T-helper 2 cell (primary cell): ENCODE measurements at regions not wholly inside any gene's neighbourhood (a gene's known extent, or its start where the extent isn't known, plus 50 kb on each side); places are given as distances from the start of the nearest gene placed in this dataset.
"Not testable (repeated sequence)": the region's sequence is repeated elsewhere in the genome, so short reads cannot be mapped to it uniquely, and the experiment has no call there.

Source experiments
- DNase-seq, 5 experiments: peaks; one replicate each; pipeline versions ENCODE4 v3.0.0 to v3.0.0-alpha.2; 2012 to 2022

DNA sequence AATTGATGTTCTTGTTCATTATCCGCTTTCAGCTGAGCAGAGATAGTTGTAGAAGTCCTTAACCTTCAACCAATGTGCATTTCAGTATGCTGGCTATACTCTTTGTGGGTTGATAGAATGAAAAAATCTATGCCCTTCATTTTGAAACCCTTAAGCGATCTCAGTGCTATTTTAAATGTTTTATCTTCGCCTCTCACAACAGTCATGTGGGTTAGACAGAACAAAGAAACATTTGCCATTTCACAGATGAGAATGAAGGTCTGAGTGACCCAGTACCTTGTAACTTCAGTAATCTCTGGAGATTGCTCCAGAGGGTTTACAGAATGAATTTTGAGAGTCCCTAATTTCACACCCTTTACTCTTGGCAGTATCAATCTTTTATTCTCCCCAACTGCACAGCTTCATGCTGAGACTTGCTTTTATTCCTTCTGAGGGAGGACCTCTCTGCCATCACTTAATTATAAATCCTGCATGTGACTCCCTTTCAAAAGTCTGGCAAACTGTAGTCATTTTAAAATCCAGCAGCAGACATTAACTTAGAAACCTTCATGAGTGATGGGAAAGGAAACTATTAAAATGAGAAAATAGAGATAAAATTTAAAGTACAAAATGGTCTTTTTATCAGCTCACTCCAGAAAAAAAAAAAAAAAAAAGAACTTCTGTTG lies 921.5 kb downstream of the RAB28 start:
- DNase-seq = no peak

DNA sequence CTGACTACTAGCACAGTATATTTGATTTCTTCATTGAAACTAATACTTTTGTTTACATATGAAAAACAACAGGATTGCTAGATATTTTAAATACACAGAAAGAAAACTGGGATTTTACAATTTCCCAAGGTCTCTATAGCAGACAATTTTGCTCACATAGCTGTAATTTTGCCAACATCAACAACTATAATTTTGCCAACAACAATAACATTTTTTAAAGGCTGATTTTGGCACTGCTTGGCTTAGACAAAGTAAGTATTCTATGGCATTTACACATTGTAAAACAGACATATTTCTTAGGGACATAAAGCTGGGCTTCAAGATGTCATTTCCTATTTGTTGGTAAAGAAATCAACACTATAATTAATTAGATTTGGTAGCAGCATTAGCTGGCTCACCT lies 922.1 kb downstream of the RAB28 start:
- DNase-seq = no peak

DNA sequence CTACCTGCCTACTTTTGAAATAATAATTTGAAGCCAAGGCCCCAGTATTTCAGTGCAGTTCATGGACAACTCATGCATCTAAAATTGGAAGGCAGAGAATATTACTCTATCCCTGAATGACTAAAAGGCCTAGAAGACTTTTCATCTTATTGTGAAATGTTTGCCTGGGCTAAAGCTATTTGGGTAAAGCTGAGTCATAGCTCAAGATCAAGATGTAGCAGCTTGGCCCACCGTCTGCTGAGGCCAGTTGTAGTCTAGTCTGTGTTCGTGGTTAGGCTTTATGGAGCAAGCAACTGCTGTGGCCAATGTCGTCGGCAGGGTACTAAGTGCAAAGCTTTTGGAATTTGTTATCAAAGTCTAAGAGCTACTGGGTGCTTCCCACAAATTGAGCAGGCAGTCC lies 929.1 kb downstream of the RAB28 start:
- DNase-seq = no peak

DNA sequence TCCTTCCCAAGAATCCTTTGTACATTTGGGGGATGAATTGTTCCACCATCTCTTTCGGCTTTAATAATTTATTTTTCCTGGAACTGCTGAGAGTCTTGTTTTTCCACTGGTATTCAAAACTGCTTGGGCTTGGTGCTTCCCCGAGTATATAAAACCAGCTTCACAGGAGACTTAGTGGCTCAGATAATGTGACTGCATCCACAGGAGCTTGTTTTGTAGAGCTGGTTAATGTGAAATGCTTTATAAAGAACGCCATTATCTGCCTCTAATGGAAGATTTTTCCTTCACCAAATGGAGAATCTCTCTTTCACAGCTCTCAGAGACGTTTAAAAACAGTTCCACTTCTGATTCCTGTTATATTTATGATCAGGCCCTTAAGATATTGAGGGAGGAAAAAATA lies 935.5 kb downstream of the RAB28 start:
- no peak for DNase-seq

DNA sequence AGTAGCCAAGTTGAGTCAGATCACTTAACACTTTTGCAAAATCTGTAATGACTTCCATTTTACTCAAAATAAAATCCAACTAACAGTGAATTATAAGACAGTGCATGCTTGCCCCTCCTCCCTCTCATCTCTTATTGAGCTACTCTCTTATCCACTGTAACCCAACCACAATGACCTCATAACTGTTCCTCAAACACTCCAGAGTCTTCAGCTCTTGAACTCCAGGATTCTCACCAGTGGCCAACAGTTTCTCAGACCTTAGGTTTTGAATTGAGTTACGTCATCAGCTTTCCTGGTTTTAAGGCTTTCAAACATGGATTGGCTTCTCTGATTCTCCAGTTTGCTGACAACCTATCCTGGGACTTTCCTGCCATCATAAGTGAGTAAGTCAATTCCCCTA lies 938.3 kb downstream of the RAB28 start:
- no peak for DNase-seq

DNA sequence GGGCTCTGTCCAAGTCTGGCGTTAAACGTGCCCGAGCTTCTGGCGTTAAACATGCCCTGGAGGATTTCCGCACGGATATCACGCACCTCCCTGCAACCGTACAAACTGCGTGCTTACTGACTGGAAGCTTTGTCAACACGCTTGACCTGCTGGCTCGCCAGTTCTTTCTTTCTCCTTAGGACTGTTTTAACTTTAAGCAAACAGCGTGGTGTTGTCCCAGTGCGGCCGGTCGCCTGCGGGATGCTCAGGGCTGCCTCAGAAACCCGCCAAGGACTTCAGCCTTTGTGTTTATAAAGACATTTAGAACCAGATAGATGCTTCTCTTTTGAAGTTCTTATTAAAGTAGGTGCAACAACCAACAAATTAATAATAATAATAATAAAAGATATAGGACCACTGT lies 946.0 kb downstream of the RAB28 start:
- no peak for DNase-seq

DNA sequence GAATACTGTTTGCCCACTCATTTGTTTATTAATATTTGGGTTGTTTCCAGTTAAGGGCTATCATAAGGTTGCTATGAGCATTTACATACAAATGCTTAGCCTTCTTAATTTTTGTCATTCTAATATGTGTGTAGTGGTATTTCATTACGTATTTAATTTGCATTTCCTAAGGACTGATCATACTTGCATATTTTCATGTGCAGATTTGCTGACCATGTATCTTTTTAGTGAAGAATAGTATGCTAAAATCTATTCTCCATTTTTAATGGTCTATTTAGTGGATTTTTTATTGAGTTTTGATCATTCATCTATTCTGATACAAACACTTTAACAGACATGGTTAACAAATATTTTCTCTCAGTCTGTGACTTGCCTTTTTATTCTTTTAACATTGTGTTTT lies 949.5 kb downstream of the RAB28 start:
- DNase-seq = no peak

DNA sequence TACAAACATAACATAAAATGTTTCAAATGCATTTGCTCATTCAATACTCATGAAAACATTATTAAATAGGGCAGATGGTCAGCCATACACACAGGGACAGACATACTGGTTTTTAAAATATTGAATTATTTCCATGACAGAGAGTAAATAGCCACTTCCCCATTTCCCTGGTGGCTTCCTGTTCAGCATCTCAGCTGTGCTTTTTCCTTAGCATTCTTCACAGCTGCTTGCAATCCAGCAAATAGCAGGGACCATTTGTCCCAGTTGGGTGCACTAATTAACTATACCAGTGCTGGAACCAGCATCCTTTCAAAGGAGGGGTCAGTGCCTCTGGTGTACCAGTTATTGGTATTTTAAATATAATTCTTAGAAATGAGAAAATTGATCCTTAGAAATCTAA lies 964.7 kb downstream of the RAB28 start:
- no peak for DNase-seq

DNA sequence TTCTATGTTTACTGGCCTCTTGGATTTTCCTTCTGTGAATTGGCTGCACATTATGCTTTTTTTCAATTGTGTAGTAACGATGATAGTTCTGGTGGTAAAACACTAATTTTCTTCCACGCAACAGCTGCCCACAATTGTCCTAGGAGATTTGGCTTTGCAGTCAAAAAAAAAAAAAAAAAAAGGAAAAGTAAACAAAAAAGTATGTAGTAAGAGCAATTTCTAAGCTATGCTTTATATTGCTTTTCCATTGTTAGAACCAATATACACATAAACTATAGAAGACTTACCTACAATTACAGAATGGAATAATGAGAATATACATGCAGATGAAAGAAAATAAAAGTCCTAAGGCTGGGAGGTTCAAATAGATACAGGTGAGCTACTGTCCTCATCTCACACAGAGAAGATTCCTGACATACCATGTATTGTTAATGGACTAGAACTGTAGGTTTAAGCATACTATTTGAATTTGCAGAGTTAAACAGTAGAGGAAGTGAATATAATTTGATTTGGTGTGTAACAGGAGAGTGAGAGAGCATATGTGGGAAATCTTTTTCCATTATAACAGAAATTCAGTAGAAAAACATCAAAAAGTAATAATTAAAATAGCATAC lies 976.2 kb downstream of the RAB28 start:
- DNase-seq = no peak

DNA sequence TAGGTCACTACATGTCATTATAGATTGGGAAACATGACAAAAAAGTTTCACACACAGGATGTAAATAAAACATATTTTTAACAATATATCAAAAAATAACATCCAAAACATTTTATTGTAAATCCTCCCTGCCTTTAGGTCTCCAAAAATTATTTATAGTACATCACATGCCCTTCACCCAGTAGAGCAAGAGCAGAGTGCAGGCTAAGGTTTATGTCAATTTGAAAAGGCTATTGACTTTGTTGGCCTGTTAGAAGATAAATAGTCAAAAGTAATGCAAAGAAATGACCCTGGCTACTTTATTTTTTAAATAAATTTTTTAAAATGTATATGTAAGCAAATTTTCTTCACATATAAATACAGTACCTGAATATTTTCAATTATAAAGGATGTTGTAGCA lies 983.7 kb downstream of the RAB28 start:
- DNase-seq = no peak

DNA sequence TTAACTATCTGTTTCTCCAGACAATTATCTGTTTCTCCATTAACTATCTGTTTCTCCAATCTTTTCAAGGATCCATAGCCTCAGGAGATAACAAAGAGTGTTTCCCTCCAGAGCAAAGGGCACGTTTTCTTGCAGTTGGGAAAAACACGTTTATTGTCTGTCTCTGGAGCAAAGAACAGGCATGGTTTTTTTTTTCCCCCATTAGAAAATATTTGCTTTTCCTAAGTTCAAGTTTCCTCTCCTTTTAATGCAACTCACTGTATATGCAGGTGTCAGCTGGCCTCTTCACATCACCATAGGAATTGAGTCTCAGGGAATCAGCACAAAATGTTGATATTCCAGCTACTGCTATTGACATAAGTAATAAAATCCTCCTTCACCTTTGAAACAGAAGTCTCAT lies 984.4 kb downstream of the RAB28 start:
- no peak for DNase-seq

DNA sequence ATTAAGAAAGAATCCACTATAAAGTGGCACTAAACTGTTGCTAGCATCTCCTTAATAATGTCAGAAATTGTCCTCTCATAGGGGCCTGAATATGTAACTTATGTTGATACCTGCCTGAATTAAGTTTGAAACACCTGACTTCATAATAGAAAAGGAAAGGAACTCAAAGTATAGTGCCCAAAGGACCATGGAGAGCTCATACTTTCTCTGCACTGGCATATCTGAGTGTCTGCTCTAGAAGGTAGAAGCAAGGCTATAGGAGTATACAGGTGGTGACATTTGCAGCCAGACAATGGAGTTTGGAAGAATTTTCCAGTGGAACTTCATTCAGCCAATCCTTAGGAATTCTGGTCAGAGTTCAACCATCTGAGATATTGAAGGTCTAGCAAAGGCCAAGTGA lies 988.9 kb downstream of the RAB28 start:
- no peak for DNase-seq

DNA sequence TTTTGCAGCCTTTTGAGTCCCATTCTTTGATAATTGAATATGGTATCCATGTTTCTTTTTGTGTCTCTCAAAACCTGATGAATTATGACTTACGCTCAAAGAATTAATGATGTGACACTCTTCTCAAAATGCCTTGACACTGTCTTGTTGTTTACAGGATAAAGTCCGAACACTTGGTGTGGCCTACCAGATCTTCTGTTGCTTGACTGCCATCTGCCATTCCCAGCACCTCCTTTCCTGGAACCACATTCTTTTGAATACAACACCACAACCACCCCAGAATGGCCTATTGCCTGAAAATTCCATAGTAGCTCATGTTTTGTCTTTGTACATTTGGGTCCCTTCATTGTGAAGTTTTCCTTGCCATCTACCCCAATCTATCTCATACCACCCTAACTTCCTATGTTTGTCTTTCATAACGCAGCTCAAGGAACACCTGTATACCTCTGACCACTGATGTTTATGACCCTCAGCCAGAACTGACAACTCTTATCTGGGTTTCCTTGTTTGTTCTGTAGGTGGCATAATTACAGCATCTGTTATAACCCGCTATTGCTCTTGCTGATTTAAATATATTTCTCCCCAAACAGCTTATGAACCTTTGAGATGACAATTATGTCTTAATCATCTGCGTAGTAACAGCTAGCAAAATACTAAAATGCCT lies 991.3 kb downstream of the RAB28 start:
- DNase-seq = no peak

DNA sequence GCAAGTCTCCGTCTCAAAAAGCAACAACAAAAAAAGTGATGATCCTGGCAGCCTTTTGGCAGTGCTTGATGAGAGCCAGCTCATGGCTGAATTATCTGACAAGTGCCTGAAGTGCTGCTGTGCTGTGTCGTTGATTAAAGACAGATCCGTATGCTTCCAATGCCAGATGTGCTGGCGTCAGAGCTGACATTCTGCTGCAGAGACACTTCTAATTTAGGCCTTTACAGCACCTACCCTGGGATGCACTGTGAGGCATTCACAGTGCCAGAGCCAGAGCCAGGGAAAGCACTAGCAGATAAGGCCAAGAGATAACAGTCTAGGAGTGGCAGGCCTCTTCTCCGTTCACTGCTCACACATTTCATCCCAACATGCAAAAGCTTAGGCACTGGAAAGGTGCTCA lies 995.5 kb downstream of the RAB28 start:
- no peak for DNase-seq

DNA sequence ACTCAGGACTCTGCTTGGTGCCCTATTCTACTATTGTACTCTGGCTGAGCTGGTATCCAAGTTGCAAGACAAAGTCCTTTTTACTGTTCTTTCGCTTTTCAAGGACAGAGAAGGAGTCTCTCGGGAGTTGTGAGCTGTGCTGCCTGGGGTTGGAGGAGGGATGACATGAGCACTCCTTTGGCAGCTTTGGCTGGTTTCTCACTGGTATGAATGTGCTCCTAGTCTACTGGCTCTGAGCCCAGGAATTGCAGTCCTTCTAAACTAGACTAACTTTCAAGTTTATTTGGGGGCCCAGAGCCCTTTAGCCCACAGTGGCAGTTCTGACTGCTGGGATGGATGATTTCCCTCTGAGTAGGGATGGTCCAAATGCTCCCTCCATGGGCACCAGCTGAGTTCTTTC lies 997.1 kb downstream of the RAB28 start:
- no peak for DNase-seq

DNA sequence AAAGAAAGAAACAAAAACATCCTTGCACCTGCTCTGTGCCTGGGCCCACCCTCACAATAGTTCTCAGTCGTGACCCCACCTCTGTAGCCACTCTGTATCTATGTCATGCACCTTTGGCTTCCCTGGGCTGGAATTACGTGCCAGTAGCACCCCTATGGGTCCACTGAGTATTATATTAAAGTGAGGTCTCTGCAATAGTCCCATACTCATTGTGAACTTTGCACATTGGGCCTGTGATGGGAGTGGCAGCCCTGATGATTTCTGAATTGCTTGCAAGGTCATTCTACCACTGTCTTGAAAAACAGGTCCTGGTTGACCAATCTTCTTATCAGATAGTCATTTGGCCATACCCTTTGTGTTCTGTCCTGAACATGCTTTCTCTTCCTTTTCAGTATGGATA lies 1012.1 kb downstream of the RAB28 start:
- DNase-seq = no peak

DNA sequence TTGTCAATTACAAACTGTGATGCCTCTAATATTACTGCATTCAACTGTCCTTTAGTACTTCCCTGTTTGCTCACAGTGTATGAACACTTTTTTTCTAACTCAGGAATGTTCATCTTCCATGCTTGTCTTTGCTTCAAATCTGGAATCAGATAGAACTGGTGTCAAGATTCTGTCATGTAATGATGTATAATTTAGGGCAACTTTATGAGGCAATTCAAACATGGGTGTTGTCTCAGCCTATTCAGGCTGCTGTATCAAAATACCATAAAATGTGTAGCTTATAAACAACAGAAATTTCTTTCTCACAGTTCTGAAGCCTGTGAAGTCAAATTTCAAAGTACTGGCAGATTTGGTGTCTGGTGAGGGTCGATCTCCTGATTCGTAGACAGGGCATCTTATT lies 1012.9 kb downstream of the RAB28 start:
- no peak for DNase-seq

DNA sequence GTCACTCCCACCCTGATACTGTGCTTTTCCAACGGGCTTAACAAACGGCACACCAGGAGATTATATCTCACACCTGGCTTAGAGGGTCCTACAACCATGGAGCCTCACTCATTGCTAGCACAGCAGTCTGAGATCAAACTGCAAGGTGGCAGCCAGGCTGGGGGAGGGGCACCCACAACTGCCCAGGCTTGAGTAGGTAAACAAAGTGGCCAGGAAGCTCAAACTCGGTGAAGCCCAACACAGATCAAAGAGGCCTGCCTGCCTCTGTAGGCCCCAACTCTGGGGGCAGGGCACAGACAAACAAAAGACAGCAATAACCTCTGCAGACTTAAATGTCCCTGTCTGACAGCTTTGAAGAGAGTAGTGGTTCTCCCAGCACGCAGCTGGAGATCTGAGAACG lies 1022.6 kb downstream of the RAB28 start:
- not testable (repeated sequence) for DNase-seq

DNA sequence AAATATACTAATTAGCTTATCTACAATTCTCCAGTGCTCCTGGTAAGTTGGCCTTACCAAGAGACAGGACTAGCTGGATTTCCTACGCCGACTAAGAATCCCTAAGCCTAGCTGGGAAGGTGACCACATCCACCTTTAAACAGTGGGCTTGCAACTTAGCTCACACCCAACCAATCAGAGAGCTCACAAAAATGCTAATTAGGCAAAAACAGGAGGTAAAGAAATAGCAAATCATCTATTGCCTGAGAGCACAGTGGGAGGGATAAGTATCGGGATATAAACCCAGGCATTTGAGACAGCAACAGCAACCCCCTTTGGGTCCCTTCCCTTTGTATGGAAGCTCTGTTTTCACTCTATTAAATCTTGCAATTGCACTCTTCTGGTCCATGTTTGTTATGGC lies 1025.0 kb downstream of the RAB28 start:
- DNase-seq = no peak

DNA sequence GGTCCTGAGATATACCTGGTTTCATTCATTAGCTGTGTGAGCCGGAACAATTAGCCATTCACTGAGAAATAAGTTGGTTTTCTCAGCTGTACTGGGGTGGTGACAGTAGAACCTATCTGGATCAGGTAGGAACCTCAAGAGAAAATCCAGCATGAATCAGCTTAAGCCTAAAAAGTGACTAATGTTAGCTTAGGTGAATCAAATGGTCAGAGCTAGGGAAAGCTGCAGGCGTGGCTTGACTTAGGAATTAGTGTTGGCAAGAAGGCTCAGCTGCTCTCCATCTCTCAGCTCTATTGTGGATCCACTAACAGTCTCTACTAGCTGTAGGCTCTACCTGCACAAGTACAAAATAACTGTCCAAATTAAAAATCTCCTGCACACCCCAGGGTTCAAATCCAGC lies 1025.5 kb downstream of the RAB28 start:
- no peak for DNase-seq

DNA sequence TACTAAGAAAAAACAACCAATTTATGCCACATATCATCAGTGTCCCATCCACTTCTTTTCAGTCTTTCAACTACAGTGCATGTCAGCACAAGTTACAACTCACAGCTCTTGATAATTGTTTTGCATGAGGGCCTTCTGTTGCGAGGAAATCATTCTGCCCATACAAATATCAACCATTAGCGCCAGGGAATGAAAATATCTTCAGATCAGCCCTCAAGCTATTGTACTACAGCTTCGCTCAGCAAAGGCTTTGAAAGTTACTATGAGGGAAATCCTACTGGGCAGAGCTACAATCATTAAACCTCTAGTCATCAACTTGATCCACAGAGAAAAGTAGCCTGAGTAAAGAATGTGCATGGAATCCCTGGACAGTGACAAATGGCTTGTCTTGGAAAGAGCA lies 1023.6 kb upstream of the HS3ST1 start:
- no peak for DNase-seq

DNA sequence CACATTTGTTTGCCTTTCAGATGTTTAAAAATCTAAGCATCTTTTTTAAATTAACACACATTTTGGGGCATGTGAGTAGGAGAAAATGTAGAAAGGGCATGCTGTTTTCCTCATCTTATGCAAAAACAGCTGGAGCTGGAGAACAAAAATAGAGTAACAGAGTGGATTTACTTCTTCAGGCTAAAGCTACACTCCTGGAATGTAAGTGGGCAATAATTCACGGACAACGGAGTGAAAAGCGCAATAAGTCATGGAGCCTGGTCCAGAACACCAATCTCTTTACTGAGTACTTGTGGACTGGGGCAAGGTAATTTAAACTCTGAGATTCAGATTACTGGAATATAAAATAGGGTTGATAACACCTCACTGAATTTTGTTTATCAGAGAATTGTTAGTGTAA lies 1018.8 kb upstream of the HS3ST1 start:
- no peak for DNase-seq

DNA sequence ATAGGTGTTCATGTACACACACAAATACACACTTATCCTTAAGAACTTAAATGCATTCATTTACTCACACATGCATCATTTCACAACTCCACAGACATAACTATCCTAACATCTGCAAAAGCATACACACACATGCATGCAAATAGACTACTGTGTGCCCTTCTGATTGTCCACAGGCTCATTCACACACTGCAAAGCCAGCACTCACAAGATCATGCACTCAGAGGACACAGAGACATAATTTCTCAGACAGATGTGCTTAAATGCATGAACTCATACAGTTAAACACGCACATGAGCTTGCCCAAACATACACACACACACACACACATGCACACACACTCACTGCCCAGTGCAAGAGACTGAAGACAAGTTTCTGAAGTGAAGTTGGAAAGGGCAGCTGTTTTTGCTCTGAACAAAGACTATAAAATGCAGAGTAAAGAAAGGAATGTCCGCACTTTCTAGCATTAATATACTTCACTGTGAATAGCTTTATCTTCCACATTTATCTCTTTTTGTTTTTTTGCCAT lies 1018.0 kb upstream of the HS3ST1 start:
- DNase-seq = no peak

DNA sequence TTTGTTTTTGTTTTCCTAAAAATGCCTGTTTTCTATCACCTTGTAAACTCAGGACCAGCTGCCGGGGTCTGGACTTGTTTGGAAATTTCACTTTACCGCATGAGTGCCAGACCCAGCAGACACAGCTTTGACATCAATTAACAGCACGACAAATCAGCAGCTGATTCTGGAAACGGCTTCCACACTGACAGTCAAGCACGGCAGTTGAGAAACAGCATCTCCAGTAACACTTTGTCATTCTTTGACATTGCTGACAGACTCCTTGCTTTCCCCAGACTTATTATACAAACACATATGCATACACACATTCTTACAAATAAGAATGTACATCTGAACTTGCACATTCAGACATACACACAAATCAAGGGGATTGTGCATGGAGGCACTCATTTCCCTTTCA lies 1017.6 kb upstream of the HS3ST1 start:
- DNase-seq = no peak
